ENCODE measurements at regions not wholly inside any gene's neighbourhood (a gene's known extent, or its start where the extent isn't known, plus 50 kb on each side); places are given as distances from the start of the nearest gene placed in this dataset.

DNA sequence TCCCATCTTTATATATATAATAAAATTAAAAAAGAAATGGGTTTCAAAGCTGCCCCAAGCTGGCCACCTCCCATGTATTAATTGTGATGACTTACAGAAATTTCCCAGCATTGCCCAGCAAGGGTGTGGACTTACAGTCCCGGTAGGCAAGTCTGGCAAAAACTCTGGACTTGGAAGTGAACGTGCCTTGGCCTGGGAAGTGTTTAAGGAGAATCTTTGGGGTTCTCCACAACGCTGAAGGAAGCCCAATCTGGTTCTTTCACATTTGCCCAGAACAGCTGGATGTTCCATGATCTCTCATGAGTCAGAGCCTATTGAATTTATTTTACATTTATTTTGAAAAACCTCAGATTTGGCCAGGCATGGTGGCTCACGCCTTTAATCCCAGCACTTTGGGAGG is 98.4 kb upstream of the SLC45A1 start:
- TF ChIP-seq, protein P1, sequence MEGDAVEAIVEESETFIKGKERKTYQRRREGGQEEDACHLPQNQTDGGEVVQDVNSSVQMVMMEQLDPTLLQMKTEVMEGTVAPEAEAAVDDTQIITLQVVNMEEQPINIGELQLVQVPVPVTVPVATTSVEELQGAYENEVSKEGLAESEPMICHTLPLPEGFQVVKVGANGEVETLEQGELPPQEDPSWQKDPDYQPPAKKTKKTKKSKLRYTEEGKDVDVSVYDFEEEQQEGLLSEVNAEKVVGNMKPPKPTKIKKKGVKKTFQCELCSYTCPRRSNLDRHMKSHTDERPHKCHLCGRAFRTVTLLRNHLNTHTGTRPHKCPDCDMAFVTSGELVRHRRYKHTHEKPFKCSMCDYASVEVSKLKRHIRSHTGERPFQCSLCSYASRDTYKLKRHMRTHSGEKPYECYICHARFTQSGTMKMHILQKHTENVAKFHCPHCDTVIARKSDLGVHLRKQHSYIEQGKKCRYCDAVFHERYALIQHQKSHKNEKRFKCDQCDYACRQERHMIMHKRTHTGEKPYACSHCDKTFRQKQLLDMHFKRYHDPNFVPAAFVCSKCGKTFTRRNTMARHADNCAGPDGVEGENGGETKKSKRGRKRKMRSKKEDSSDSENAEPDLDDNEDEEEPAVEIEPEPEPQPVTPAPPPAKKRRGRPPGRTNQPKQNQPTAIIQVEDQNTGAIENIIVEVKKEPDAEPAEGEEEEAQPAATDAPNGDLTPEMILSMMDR (conservative IDR thresholded peaks at IDR 0.05) = no peak
- no peak for TF ChIP-seq EZH2 (IDR thresholded peaks at IDR 0.05; ENCODE audit: low read depth)
- peaks cover 10% of the 10 kb centered on the region; the same call in 1 of the 2 replicates for H3F3A ChIP-seq (ENCODE audit: insufficient read depth, low read depth)
- H3K4me2 ChIP-seq = no peak overlapping the region
- H4K20me1 ChIP-seq (ENCODE audit: insufficient read depth) = no peaks in the 10 kb centered on the region
- H3K27ac ChIP-seq = no peak overlapping the region
- no peaks in the 10 kb centered on the region for H3K36me3 ChIP-seq (ENCODE audit: low read depth)
- no peaks in the 10 kb centered on the region for H3K9me2 ChIP-seq (ENCODE audit: insufficient read depth)
- BruUV-seq (replicated peaks) = no TSS peak
- H3K4me1 ChIP-seq (replicated peaks; ENCODE audit: insufficient read depth) = peaks cover 16% of the 10 kb centered on the region
- no peaks in the 10 kb centered on the region for H3K79me2 ChIP-seq (ENCODE audit: low read depth)
- H3K27me3 ChIP-seq (ENCODE audit: insufficient read depth, low read depth) = no peaks in the 10 kb centered on the region
- ChIA-PET POLR2A (ENCODE audit: unreplicated experiment) (no interaction called here), CTCF (no interaction called here)
- no peak overlapping the region for H2AFZ ChIP-seq
- intact Hi-C loops (cut with micrococcal nuclease; ENCODE audit: unreplicated experiment) = no loop called here
- H3K9me3 ChIP-seq (ENCODE audit: insufficient read depth, low read depth) = no peaks in the 10 kb centered on the region
- no peak overlapping the region for H3K4me3 ChIP-seq
- DNase-seq = no peak

DNA sequence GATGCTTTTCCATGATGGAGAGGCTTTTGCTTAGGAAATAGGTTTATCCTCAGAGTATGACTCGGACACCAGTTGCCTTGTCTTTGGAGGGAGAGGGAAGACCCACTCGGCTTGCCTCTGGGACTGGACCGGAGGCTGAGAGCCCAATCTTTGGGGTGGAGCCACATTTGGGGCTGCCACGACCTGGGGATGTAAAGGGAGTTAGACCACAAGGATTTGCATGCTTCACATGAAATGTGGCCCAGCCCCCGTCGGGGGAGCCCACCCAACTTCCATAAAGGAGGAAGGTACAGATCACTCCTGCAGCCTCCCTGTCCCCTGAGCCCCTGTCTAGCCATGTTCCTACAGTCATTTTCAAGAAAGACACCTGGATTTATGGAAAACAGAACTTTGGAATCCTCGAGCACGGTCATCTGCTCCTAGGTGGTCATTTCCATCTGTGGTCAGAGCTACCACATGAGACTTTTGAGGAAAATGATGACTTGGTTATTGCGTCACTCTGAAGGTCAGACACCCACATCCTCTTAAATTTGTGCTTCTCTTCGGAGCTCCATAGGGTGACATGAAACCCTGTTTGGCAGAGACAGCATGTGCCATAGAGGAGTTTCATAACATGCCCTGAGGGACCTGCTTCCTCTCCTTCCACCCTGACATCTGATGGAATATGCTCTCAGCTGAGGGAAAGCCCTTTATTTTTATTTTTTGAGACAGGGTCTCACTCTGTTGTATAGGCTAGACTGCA is 99.4 kb upstream of the SLC45A1 start:
- BruUV-seq (replicated peaks) = no TSS peak
- CTCF ChIA-PET = interaction anchor here (0.6 kb wide), 1 partner anchor 20 kb away, joined by 5 read pairs; no protein-coding TSS in a partner anchor

DNA sequence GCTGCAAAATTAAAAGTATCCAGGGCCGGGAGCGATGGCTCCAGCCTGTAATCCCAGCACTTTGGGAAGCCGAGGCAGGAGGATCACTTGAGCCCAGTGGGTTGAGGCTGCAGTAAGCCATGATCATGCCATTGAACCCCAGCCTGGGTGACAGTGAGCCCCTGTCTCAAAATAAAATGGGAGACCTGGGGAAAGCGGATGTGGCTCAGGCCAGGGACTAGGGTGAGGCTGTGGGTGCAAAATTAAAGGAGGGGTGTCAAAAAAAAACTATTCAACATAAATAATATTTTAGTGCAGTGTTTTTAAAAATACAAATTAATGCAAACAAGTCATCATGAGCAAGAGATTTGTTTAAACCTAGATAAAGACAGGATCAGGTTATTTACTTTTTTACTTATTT is 100.1 kb upstream of the SLC45A1 start:
- Histone ChIP-seq H3F3A (ENCODE audit: insufficient read depth, low read depth) (peaks cover 10% of the 10 kb centered on the region; the same call in 1 of the 2 replicates), H3K9me3 (ENCODE audit: insufficient read depth, low read depth) (no peaks in the 10 kb centered on the region), H4K20me1 (ENCODE audit: insufficient read depth) (no peaks in the 10 kb centered on the region), H3K27me3 (ENCODE audit: insufficient read depth, low read depth) (no peaks in the 10 kb centered on the region), H3K36me3 (ENCODE audit: low read depth) (no peaks in the 10 kb centered on the region), H3K4me1 (replicated peaks; ENCODE audit: insufficient read depth) (peaks cover 22% of the 10 kb centered on the region), H3K4me2 (no peak overlapping the region), H3K79me2 (ENCODE audit: low read depth) (no peaks in the 10 kb centered on the region), H3K27ac (no peak overlapping the region), H3K9me2 (ENCODE audit: insufficient read depth) (no peaks in the 10 kb centered on the region), H3K4me3 (no peak overlapping the region), H2AFZ (no peak overlapping the region)
- no peak for TF ChIP-seq EZH2 (IDR thresholded peaks at IDR 0.05; ENCODE audit: low read depth)
- TF ChIP-seq, protein P1 (conservative IDR thresholded peaks at IDR 0.05) = no peak
- BruUV-seq (replicated peaks) = no TSS peak
- intact Hi-C loops (cut with micrococcal nuclease; ENCODE audit: unreplicated experiment) = no loop called here
- DNase-seq = no peak
- ChIA-PET POLR2A (ENCODE audit: unreplicated experiment) (no interaction called here), CTCF (no interaction called here)

More for the DNA sequence above, 99.4 kb upstream of the SLC45A1 start:
- no peak for TF ChIP-seq EZH2 (IDR thresholded peaks at IDR 0.05; ENCODE audit: low read depth)
- TF ChIP-seq, protein P1 (conservative IDR thresholded peaks at IDR 0.05) = no peak
- Histone ChIP-seq H3K79me2 (ENCODE audit: low read depth) (no peaks in the 10 kb centered on the region), H3K9me3 (ENCODE audit: insufficient read depth, low read depth) (no peaks in the 10 kb centered on the region), H3K27ac (0 out of 2 replicates have a peak overlapping the region, but pooled peaks have one; percentile 10), H3K4me2 (peak overlapping the region; percentile 5; the same call in 1 of the 2 replicates), H2AFZ (no peak overlapping the region), H3K4me3 (no peak overlapping the region), H3K36me3 (ENCODE audit: low read depth) (no peaks in the 10 kb centered on the region), H3K9me2 (ENCODE audit: insufficient read depth) (no peaks in the 10 kb centered on the region), H3K27me3 (ENCODE audit: insufficient read depth, low read depth) (no peaks in the 10 kb centered on the region), H3F3A (ENCODE audit: insufficient read depth, low read depth) (peaks cover 6% of the 10 kb centered on the region; the same call in 1 of the 2 replicates), H4K20me1 (ENCODE audit: insufficient read depth) (no peaks in the 10 kb centered on the region), H3K4me1 (replicated peaks; ENCODE audit: insufficient read depth) (peaks cover 15% of the 10 kb centered on the region)
- POLR2A ChIA-PET (ENCODE audit: unreplicated experiment) = no interaction called here
- peak in 1 of 2 experiments; percentile 39 for DNase-seq
- intact Hi-C loops (cut with micrococcal nuclease; ENCODE audit: unreplicated experiment) = no loop called here

Measured in PC-9 (cell line).